ENCODE measurements at regions not wholly inside any gene's neighbourhood (a gene's known extent, or its start where the extent isn't known, plus 50 kb on each side); places are given as distances from the start of the nearest gene placed in this dataset.

GRCh38 chr6:156464100-156464878, 312.9 kb upstream of the ARID1B start:
- Histone ChIP-seq H3K4me1 (ENCODE audit: control insufficient read depth in 3 of 3, insufficient read depth in 2 of 3, low read depth in 1 of 3, low read length in 2 of 3) (no peaks in the 10 kb centered on the region), H3K36me3 (ENCODE audit: control insufficient read depth in 3 of 3, insufficient read depth in 2 of 3, low read depth in 1 of 3, low read length in 3 of 3) (no peaks in the 10 kb centered on the region), H3K4me3 (ENCODE audit: low read depth in 1 of 3, low read length in 3 of 3) (no peak overlapping the region), H3K9me3 (ENCODE audit: control insufficient read depth in 2 of 2, insufficient read depth in 1 of 2, low read depth in 1 of 2, low read length in 1 of 2) (no peaks in the 10 kb centered on the region), H3K27me3 (ENCODE audit: control insufficient read depth in 3 of 3, insufficient read depth in 3 of 3, low read length in 3 of 3) (peaks cover 0 to 5% (median 0%) of the 10 kb centered on the region in 3 donors), H3K27ac (ENCODE audit: low read depth in 1 of 3, low read length in 2 of 3) (no peak overlapping the region)
- FAIRE-seq (no peak), DNase-seq (no peak)
- 59 to 63% (median 60%) methylated on average over 7 of the region's 7 CpGs for WGBS, 3 donors

GRCh38 chr6:156461647-156462046, 315.5 kb upstream of the ARID1B start:
- no peak overlapping the region for H3K27ac ChIP-seq (ENCODE audit: low read depth in 1 of 3, low read length in 2 of 3)
- no peak for DNase-seq
- no peaks in the 10 kb centered on the region for H3K9me3 ChIP-seq (ENCODE audit: control insufficient read depth in 2 of 2, insufficient read depth in 1 of 2, low read depth in 1 of 2, low read length in 1 of 2)
- WGBS, 3 donors = 82 to 87% (median 86%) methylated on average over 2 of the region's 2 CpGs
- no peaks in the 10 kb centered on the region for H3K36me3 ChIP-seq (ENCODE audit: control insufficient read depth in 3 of 3, insufficient read depth in 2 of 3, low read depth in 1 of 3, low read length in 3 of 3)
- no peak overlapping the region for H3K4me3 ChIP-seq (ENCODE audit: low read depth in 1 of 3, low read length in 3 of 3)
- peaks cover 0 to 5% (median 0%) of the 10 kb centered on the region in 3 donors for H3K27me3 ChIP-seq (ENCODE audit: control insufficient read depth in 3 of 3, insufficient read depth in 3 of 3, low read length in 3 of 3)
- H3K4me1 ChIP-seq (ENCODE audit: control insufficient read depth in 3 of 3, insufficient read depth in 2 of 3, low read depth in 1 of 3, low read length in 2 of 3) = no peaks in the 10 kb centered on the region
- FAIRE-seq = no peak

- H3K36me3 ChIP-seq (ENCODE audit: control insufficient read depth in 3 of 3, insufficient read depth in 2 of 3, low read depth in 1 of 3, low read length in 3 of 3) = no peaks in the 10 kb centered on the region
- no peaks in the 10 kb centered on the region for H3K9me3 ChIP-seq (ENCODE audit: control insufficient read depth in 2 of 2, insufficient read depth in 1 of 2, low read depth in 1 of 2, low read length in 1 of 2)
- no peaks in the 10 kb centered on the region for H3K4me1 ChIP-seq (ENCODE audit: control insufficient read depth in 3 of 3, insufficient read depth in 2 of 3, low read depth in 1 of 3, low read length in 2 of 3)
- DNase-seq = no peak
- H3K27me3 ChIP-seq (ENCODE audit: control insufficient read depth in 3 of 3, insufficient read depth in 3 of 3, low read length in 3 of 3) = peaks cover 0 to 3% (median 0%) of the 10 kb centered on the region in 3 donors
- no peak overlapping the region for H3K27ac ChIP-seq (ENCODE audit: low read depth in 1 of 3, low read length in 2 of 3)
- no peak overlapping the region for H3K4me3 ChIP-seq (ENCODE audit: low read depth in 1 of 3, low read length in 3 of 3)
- FAIRE-seq = no peak
These were observed 319.6 kb upstream of the ARID1B start for GRCh38 chr6:156457601-156458000.

GRCh38 chr6:156455847-156456246, 321.3 kb upstream of the ARID1B start:
- FAIRE-seq (no peak), DNase-seq (no peak)
- Histone ChIP-seq H3K27me3 (ENCODE audit: control insufficient read depth in 3 of 3, insufficient read depth in 3 of 3, low read length in 3 of 3) (no peaks in the 10 kb centered on the region), H3K9me3 (ENCODE audit: control insufficient read depth in 2 of 2, insufficient read depth in 1 of 2, low read depth in 1 of 2, low read length in 1 of 2) (no peaks in the 10 kb centered on the region), H3K36me3 (ENCODE audit: control insufficient read depth in 3 of 3, insufficient read depth in 2 of 3, low read depth in 1 of 3, low read length in 3 of 3) (no peaks in the 10 kb centered on the region), H3K4me1 (ENCODE audit: control insufficient read depth in 3 of 3, insufficient read depth in 2 of 3, low read depth in 1 of 3, low read length in 2 of 3) (no peaks in the 10 kb centered on the region), H3K4me3 (ENCODE audit: low read depth in 1 of 3, low read length in 3 of 3) (no peak overlapping the region), H3K27ac (ENCODE audit: low read depth in 1 of 3, low read length in 2 of 3) (no peak overlapping the region)
- 92 to 100% (median 98%) methylated on average over 3 of the region's 4 CpGs for WGBS, 3 donors

- no peak for FAIRE-seq
- no peak for DNase-seq
- WGBS, 3 donors = 45 to 84% (median 60%) methylated on average over 8 of the region's 8 CpGs
These were observed 322.3 kb upstream of the ARID1B start for GRCh38 chr6:156454867-156455266.

GRCh38 chr6:156451726-156452125, 325.5 kb upstream of the ARID1B start:
- H3K36me3 ChIP-seq (ENCODE audit: control insufficient read depth in 3 of 3, insufficient read depth in 2 of 3, low read depth in 1 of 3, low read length in 3 of 3) = no peaks in the 10 kb centered on the region
- no peaks in the 10 kb centered on the region for H3K4me1 ChIP-seq (ENCODE audit: control insufficient read depth in 3 of 3, insufficient read depth in 2 of 3, low read depth in 1 of 3, low read length in 2 of 3)
- H3K9me3 ChIP-seq (ENCODE audit: control insufficient read depth in 2 of 2, insufficient read depth in 1 of 2, low read depth in 1 of 2, low read length in 1 of 2) = no peaks in the 10 kb centered on the region
- no peak overlapping the region for H3K27ac ChIP-seq (ENCODE audit: low read depth in 1 of 3, low read length in 2 of 3)
- DNase-seq (no peak), FAIRE-seq (no peak)
- H3K4me3 ChIP-seq (ENCODE audit: low read depth in 1 of 3, low read length in 3 of 3) = no peak overlapping the region
- no peaks in the 10 kb centered on the region for H3K27me3 ChIP-seq (ENCODE audit: control insufficient read depth in 3 of 3, insufficient read depth in 3 of 3, low read length in 3 of 3)
- 85 to 93% (median 90%) methylated on average over 5 of the region's 5 CpGs for WGBS, 3 donors

More at GRCh38 chr6:156454867-156455266, 322.3 kb upstream of the ARID1B start:
- no peaks in the 10 kb centered on the region for H3K4me1 ChIP-seq (ENCODE audit: control insufficient read depth in 3 of 3, insufficient read depth in 2 of 3, low read depth in 1 of 3, low read length in 2 of 3)
- H3K27me3 ChIP-seq (ENCODE audit: control insufficient read depth in 3 of 3, insufficient read depth in 3 of 3, low read length in 3 of 3) = no peaks in the 10 kb centered on the region
- H3K4me3 ChIP-seq (ENCODE audit: low read depth in 1 of 3, low read length in 3 of 3) = no peak overlapping the region
- H3K27ac ChIP-seq (ENCODE audit: low read depth in 1 of 3, low read length in 2 of 3) = no peak overlapping the region
- H3K36me3 ChIP-seq (ENCODE audit: control insufficient read depth in 3 of 3, insufficient read depth in 2 of 3, low read depth in 1 of 3, low read length in 3 of 3) = no peaks in the 10 kb centered on the region
- H3K9me3 ChIP-seq (ENCODE audit: control insufficient read depth in 2 of 2, insufficient read depth in 1 of 2, low read depth in 1 of 2, low read length in 1 of 2) = no peaks in the 10 kb centered on the region

GRCh38 chr6:156451088-156451487, 326.1 kb upstream of the ARID1B start:
- H3K4me1 ChIP-seq (ENCODE audit: control insufficient read depth in 3 of 3, insufficient read depth in 2 of 3, low read depth in 1 of 3, low read length in 2 of 3) = no peaks in the 10 kb centered on the region
- no peak overlapping the region for H3K4me3 ChIP-seq (ENCODE audit: low read depth in 1 of 3, low read length in 3 of 3)
- whole genome bisulfite sequencing, 3 donors = 80 to 92% (median 83%) methylated on average over 5 of the region's 5 CpGs
- FAIRE-seq = no peak
- no peaks in the 10 kb centered on the region for H3K9me3 ChIP-seq (ENCODE audit: control insufficient read depth in 2 of 2, insufficient read depth in 1 of 2, low read depth in 1 of 2, low read length in 1 of 2)
- no peak overlapping the region for H3K27ac ChIP-seq (ENCODE audit: low read depth in 1 of 3, low read length in 2 of 3)
- H3K36me3 ChIP-seq (ENCODE audit: control insufficient read depth in 3 of 3, insufficient read depth in 2 of 3, low read depth in 1 of 3, low read length in 3 of 3) = no peaks in the 10 kb centered on the region
- no peak for DNase-seq
- no peaks in the 10 kb centered on the region for H3K27me3 ChIP-seq (ENCODE audit: control insufficient read depth in 3 of 3, insufficient read depth in 3 of 3, low read length in 3 of 3)

GRCh38 chr6:156450421-156450820, 326.8 kb upstream of the ARID1B start:
- Histone ChIP-seq H3K4me3 (ENCODE audit: low read depth in 1 of 3, low read length in 3 of 3) (no peak overlapping the region), H3K27ac (ENCODE audit: low read depth in 1 of 3, low read length in 2 of 3) (no peak overlapping the region)
- no peak for FAIRE-seq

GRCh38 chr6:156449569-156449968, 327.6 kb upstream of the ARID1B start:
- DNase-seq = peak in 1 of 2 donors; percentile 2

More at GRCh38 chr6:156450421-156450820, 326.8 kb upstream of the ARID1B start:
- Histone ChIP-seq H3K36me3 (ENCODE audit: control insufficient read depth in 3 of 3, insufficient read depth in 2 of 3, low read depth in 1 of 3, low read length in 3 of 3) (no peaks in the 10 kb centered on the region), H3K4me1 (ENCODE audit: control insufficient read depth in 3 of 3, insufficient read depth in 2 of 3, low read depth in 1 of 3, low read length in 2 of 3) (no peaks in the 10 kb centered on the region), H3K27me3 (ENCODE audit: control insufficient read depth in 3 of 3, insufficient read depth in 3 of 3, low read length in 3 of 3) (no peaks in the 10 kb centered on the region), H3K9me3 (ENCODE audit: control insufficient read depth in 2 of 2, insufficient read depth in 1 of 2, low read depth in 1 of 2, low read length in 1 of 2) (no peaks in the 10 kb centered on the region)
- no peak for DNase-seq

More at GRCh38 chr6:156449569-156449968, 327.6 kb upstream of the ARID1B start:
- Histone ChIP-seq H3K27me3 (ENCODE audit: control insufficient read depth in 3 of 3, insufficient read depth in 3 of 3, low read length in 3 of 3) (no peaks in the 10 kb centered on the region), H3K27ac (ENCODE audit: low read depth in 1 of 3, low read length in 2 of 3) (no peak overlapping the region), H3K9me3 (ENCODE audit: control insufficient read depth in 2 of 2, insufficient read depth in 1 of 2, low read depth in 1 of 2, low read length in 1 of 2) (no peaks in the 10 kb centered on the region), H3K4me1 (ENCODE audit: control insufficient read depth in 3 of 3, insufficient read depth in 2 of 3, low read depth in 1 of 3, low read length in 2 of 3) (no peaks in the 10 kb centered on the region), H3K36me3 (ENCODE audit: control insufficient read depth in 3 of 3, insufficient read depth in 2 of 3, low read depth in 1 of 3, low read length in 3 of 3) (no peaks in the 10 kb centered on the region), H3K4me3 (ENCODE audit: low read depth in 1 of 3, low read length in 3 of 3) (no peak overlapping the region)
- FAIRE-seq = no peak
- 73 to 84% (median 79%) methylated on average over 3 of the region's 3 CpGs for WGBS, 3 donors
